ENCODE measurements at regions not wholly inside any gene's neighbourhood (a gene's known extent, or its start where the extent isn't known, plus 50 kb on each side); places are given as distances from the start of the nearest gene placed in this dataset.
"Not testable (repeated sequence)": the region's sequence is repeated elsewhere in the genome, so short reads cannot be mapped to it uniquely, and the experiment has no call there.

- H3K9ac ChIP-seq (ENCODE audit: low read length); H3K4me1 ChIP-seq (ENCODE audit: low read length); DNase-seq; H3K4me3 ChIP-seq (ENCODE audit: low read length); H3K79me2 ChIP-seq (ENCODE audit: low read length); H4K20me1 ChIP-seq (ENCODE audit: insufficient read depth, low read depth, low read length); H2AFZ ChIP-seq (ENCODE audit: low read length); H3K9me2 ChIP-seq (replicated peaks; ENCODE audit: insufficient read depth, low read length); H3K27ac ChIP-seq (ENCODE audit: low read length); H3K4me2 ChIP-seq (ENCODE audit: low read depth, low read length, poor library complexity, severe bottlenecking); H3K36me3 ChIP-seq (ENCODE audit: insufficient read depth, low read length); H3K9me3 ChIP-seq (ENCODE audit: low read length); H3K27me3 ChIP-seq (ENCODE audit: low read length): not testable (repeated sequence)
Measured at GRCh38 chr12:126452686-126453085, 1387.5 kb downstream of the AACS start.

GRCh38 chr12:126454581-126454980 is 1389.3 kb downstream of the AACS start:
- H3K27me3 ChIP-seq (ENCODE audit: low read length) = no peaks in the 10 kb centered on the region
- no peak overlapping the region for H2AFZ ChIP-seq (ENCODE audit: low read length)
- no peaks in the 10 kb centered on the region for H3K9me2 ChIP-seq (replicated peaks; ENCODE audit: insufficient read depth, low read length)
- H3K4me2 ChIP-seq (ENCODE audit: low read depth, low read length, poor library complexity, severe bottlenecking) = no peak overlapping the region
- no peaks in the 10 kb centered on the region for H3K36me3 ChIP-seq (ENCODE audit: insufficient read depth, low read length)
- no peaks in the 10 kb centered on the region for H3K79me2 ChIP-seq (ENCODE audit: low read length)
- DNase-seq = no peak
- no peak overlapping the region for H3K27ac ChIP-seq (ENCODE audit: low read length)
- no peaks in the 10 kb centered on the region for H4K20me1 ChIP-seq (ENCODE audit: insufficient read depth, low read depth, low read length)
- no peaks in the 10 kb centered on the region for H3K9me3 ChIP-seq (ENCODE audit: low read length)
- no peak overlapping the region for H3K4me3 ChIP-seq (ENCODE audit: low read length)
- no peak overlapping the region for H3K9ac ChIP-seq (ENCODE audit: low read length)
- no peaks in the 10 kb centered on the region for H3K4me1 ChIP-seq (ENCODE audit: low read length)

- Histone ChIP-seq H3K9me2 (replicated peaks; ENCODE audit: insufficient read depth, low read length) (no peaks in the 10 kb centered on the region), H4K20me1 (ENCODE audit: insufficient read depth, low read depth, low read length) (no peaks in the 10 kb centered on the region), H3K27me3 (ENCODE audit: low read length) (no peaks in the 10 kb centered on the region), H2AFZ (ENCODE audit: low read length) (no peak overlapping the region), H3K27ac (ENCODE audit: low read length) (no peak overlapping the region), H3K4me1 (ENCODE audit: low read length) (no peaks in the 10 kb centered on the region), H3K4me2 (ENCODE audit: low read depth, low read length, poor library complexity, severe bottlenecking) (no peak overlapping the region), H3K4me3 (ENCODE audit: low read length) (no peak overlapping the region), H3K79me2 (ENCODE audit: low read length) (no peaks in the 10 kb centered on the region), H3K9ac (ENCODE audit: low read length) (no peak overlapping the region), H3K9me3 (ENCODE audit: low read length) (no peaks in the 10 kb centered on the region; the same call in 1 of the 2 replicates), H3K36me3 (ENCODE audit: insufficient read depth, low read length) (no peaks in the 10 kb centered on the region)
- DNase-seq = no peak
Measured at GRCh38 chr12:126457776-126458175, 1392.5 kb downstream of the AACS start.

- H3K27me3 ChIP-seq (ENCODE audit: low read length) = no peaks in the 10 kb centered on the region
- no peak overlapping the region for H3K4me3 ChIP-seq (ENCODE audit: low read length)
- no peaks in the 10 kb centered on the region for H3K79me2 ChIP-seq (ENCODE audit: low read length)
- H3K27ac ChIP-seq (ENCODE audit: low read length) = no peak overlapping the region
- DNase-seq = no peak
- no peaks in the 10 kb centered on the region for H3K36me3 ChIP-seq (ENCODE audit: insufficient read depth, low read length)
- no peak overlapping the region for H2AFZ ChIP-seq (ENCODE audit: low read length)
- H4K20me1 ChIP-seq (ENCODE audit: insufficient read depth, low read depth, low read length) = no peaks in the 10 kb centered on the region
- H3K9me3 ChIP-seq (ENCODE audit: low read length) = peaks cover 3% of the 10 kb centered on the region; the same call in 1 of the 2 replicates
- no peaks in the 10 kb centered on the region for H3K4me1 ChIP-seq (ENCODE audit: low read length)
- H3K4me2 ChIP-seq (ENCODE audit: low read depth, low read length, poor library complexity, severe bottlenecking) = no peak overlapping the region
- no peak overlapping the region for H3K9ac ChIP-seq (ENCODE audit: low read length)
- no peaks in the 10 kb centered on the region for H3K9me2 ChIP-seq (replicated peaks; ENCODE audit: insufficient read depth, low read length)
Measured at GRCh38 chr12:126464153-126464552, 1398.9 kb downstream of the AACS start.

- DNase-seq = no peak
- H3K27me3 ChIP-seq (ENCODE audit: low read length) = no peaks in the 10 kb centered on the region
- no peaks in the 10 kb centered on the region for H3K9me2 ChIP-seq (replicated peaks; ENCODE audit: insufficient read depth, low read length)
- no peaks in the 10 kb centered on the region for H3K4me1 ChIP-seq (ENCODE audit: low read length)
- H2AFZ ChIP-seq (ENCODE audit: low read length) = no peak overlapping the region
- peaks cover 12% of the 10 kb centered on the region; the same call in 1 of the 2 replicates for H3K9me3 ChIP-seq (ENCODE audit: low read length)
- no peak overlapping the region for H3K27ac ChIP-seq (ENCODE audit: low read length)
- no peaks in the 10 kb centered on the region for H3K36me3 ChIP-seq (ENCODE audit: insufficient read depth, low read length)
- H3K4me2 ChIP-seq (ENCODE audit: low read depth, low read length, poor library complexity, severe bottlenecking) = no peak overlapping the region
- H3K4me3 ChIP-seq (ENCODE audit: low read length) = no peak overlapping the region
- no peak overlapping the region for H3K9ac ChIP-seq (ENCODE audit: low read length)
- H4K20me1 ChIP-seq (ENCODE audit: insufficient read depth, low read depth, low read length) = no peaks in the 10 kb centered on the region
- H3K79me2 ChIP-seq (ENCODE audit: low read length) = no peaks in the 10 kb centered on the region
Measured at GRCh38 chr12:126469211-126469610, 1404.0 kb downstream of the AACS start.

GRCh38 chr12:126474703-126475102 is 1409.5 kb downstream of the AACS start:
- Histone ChIP-seq H2AFZ (ENCODE audit: low read length) (no peak overlapping the region), H4K20me1 (ENCODE audit: insufficient read depth, low read depth, low read length) (no peaks in the 10 kb centered on the region), H3K27ac (ENCODE audit: low read length) (no peak overlapping the region), H3K79me2 (ENCODE audit: low read length) (no peaks in the 10 kb centered on the region), H3K4me2 (ENCODE audit: low read depth, low read length, poor library complexity, severe bottlenecking) (no peak overlapping the region), H3K4me3 (ENCODE audit: low read length) (no peak overlapping the region), H3K9ac (ENCODE audit: low read length) (no peak overlapping the region), H3K9me2 (replicated peaks; ENCODE audit: insufficient read depth, low read length) (no peaks in the 10 kb centered on the region), H3K36me3 (ENCODE audit: insufficient read depth, low read length) (no peaks in the 10 kb centered on the region), H3K9me3 (ENCODE audit: low read length) (peaks cover 12% of the 10 kb centered on the region; the same call in 1 of the 2 replicates), H3K27me3 (ENCODE audit: low read length) (no peaks in the 10 kb centered on the region), H3K4me1 (ENCODE audit: low read length) (no peaks in the 10 kb centered on the region)
- no peak for DNase-seq

- H3K4me2 ChIP-seq (ENCODE audit: low read depth, low read length, poor library complexity, severe bottlenecking) = no peak overlapping the region
- H3K79me2 ChIP-seq (ENCODE audit: low read length) = no peaks in the 10 kb centered on the region
- H3K36me3 ChIP-seq (ENCODE audit: insufficient read depth, low read length) = no peaks in the 10 kb centered on the region
- H3K27me3 ChIP-seq (ENCODE audit: low read length) = no peaks in the 10 kb centered on the region
- 0 out of 2 replicates have a peak, but pooled peaks cover 3% of the 10 kb centered on the region for H3K9me3 ChIP-seq (ENCODE audit: low read length)
- H3K4me3 ChIP-seq (ENCODE audit: low read length) = no peak overlapping the region
- no peaks in the 10 kb centered on the region for H4K20me1 ChIP-seq (ENCODE audit: insufficient read depth, low read depth, low read length)
- no peaks in the 10 kb centered on the region for H3K4me1 ChIP-seq (ENCODE audit: low read length)
- no peaks in the 10 kb centered on the region for H3K9me2 ChIP-seq (replicated peaks; ENCODE audit: insufficient read depth, low read length)
- no peak overlapping the region for H3K9ac ChIP-seq (ENCODE audit: low read length)
- no peak overlapping the region for H3K27ac ChIP-seq (ENCODE audit: low read length)
- no peak overlapping the region for H2AFZ ChIP-seq (ENCODE audit: low read length)
- no peak for DNase-seq
Measured at GRCh38 chr12:126480451-126480850, 1415.2 kb downstream of the AACS start.

- H3K9ac ChIP-seq (ENCODE audit: low read length) = no peak overlapping the region
- H3K4me2 ChIP-seq (ENCODE audit: low read depth, low read length, poor library complexity, severe bottlenecking) = no peak overlapping the region
- no peak overlapping the region for H3K4me3 ChIP-seq (ENCODE audit: low read length)
- no peaks in the 10 kb centered on the region for H3K36me3 ChIP-seq (ENCODE audit: insufficient read depth, low read length)
- no peak overlapping the region for H3K27ac ChIP-seq (ENCODE audit: low read length)
- H3K4me1 ChIP-seq (ENCODE audit: low read length) = no peaks in the 10 kb centered on the region
- H4K20me1 ChIP-seq (ENCODE audit: insufficient read depth, low read depth, low read length) = no peaks in the 10 kb centered on the region
- no peak for DNase-seq
- no peaks in the 10 kb centered on the region for H3K79me2 ChIP-seq (ENCODE audit: low read length)
- H3K9me2 ChIP-seq (replicated peaks; ENCODE audit: insufficient read depth, low read length) = no peaks in the 10 kb centered on the region
- no peaks in the 10 kb centered on the region for H3K27me3 ChIP-seq (ENCODE audit: low read length)
- 0 out of 2 replicates have a peak, but pooled peaks cover 3% of the 10 kb centered on the region for H3K9me3 ChIP-seq (ENCODE audit: low read length)
- H2AFZ ChIP-seq (ENCODE audit: low read length) = no peak overlapping the region
Measured at GRCh38 chr12:126481688-126482087, 1416.5 kb downstream of the AACS start.
